ENCODE measurements at regions not wholly inside any gene's neighbourhood (a gene's known extent, or its start where the extent isn't known, plus 50 kb on each side); places are given as distances from the start of the nearest gene placed in this dataset.
"Not testable (repeated sequence)": the region's sequence is repeated elsewhere in the genome, so short reads cannot be mapped to it uniquely, and the experiment has no call there.

- DNase-seq (ENCODE audit: low spot score): no peak
These were observed 428.5 kb upstream of the TMPRSS15 start for GRCh38 chr21:18831942-18832676.

GRCh38 chr21:18832950-18833349 lies 429.4 kb upstream of the TMPRSS15 start:
- no peak for DNase-seq (ENCODE audit: low spot score)

GRCh38 chr21:18834121-18834520 lies 430.5 kb upstream of the TMPRSS15 start:
- DNase-seq (ENCODE audit: low spot score): not testable (repeated sequence)

- no peak for DNase-seq (ENCODE audit: low spot score)
These were observed 436.7 kb upstream of the TMPRSS15 start for GRCh38 chr21:18840239-18840638.

GRCh38 chr21:18857606-18858005 lies 454.0 kb upstream of the TMPRSS15 start:
- DNase-seq (ENCODE audit: low spot score): not testable (repeated sequence)

GRCh38 chr21:18869104-18869503 lies 465.5 kb upstream of the TMPRSS15 start:
- DNase-seq (ENCODE audit: low spot score): no peak

GRCh38 chr21:18877917-18878316 lies 474.3 kb upstream of the TMPRSS15 start:
- DNase-seq (ENCODE audit: low spot score): no peak

GRCh38 chr21:18887922-18888602 lies 484.5 kb upstream of the TMPRSS15 start:
- no peak for DNase-seq (ENCODE audit: low spot score)

- no peak for DNase-seq (ENCODE audit: low spot score)
These were observed 489.8 kb upstream of the TMPRSS15 start for GRCh38 chr21:18893406-18893805.

- DNase-seq (ENCODE audit: low spot score): no peak
These were observed 490.8 kb upstream of the TMPRSS15 start for GRCh38 chr21:18894387-18894786.

- no peak for DNase-seq (ENCODE audit: low spot score)
These were observed 495.7 kb upstream of the TMPRSS15 start for GRCh38 chr21:18899261-18899660.

GRCh38 chr21:18902660-18903059 lies 499.1 kb upstream of the TMPRSS15 start:
- DNase-seq (ENCODE audit: low spot score): no peak

GRCh38 chr21:18907076-18907475 lies 503.5 kb upstream of the TMPRSS15 start:
- no peak for DNase-seq (ENCODE audit: low spot score)

GRCh38 chr21:18908641-18909040 lies 505.1 kb upstream of the TMPRSS15 start:
- DNase-seq (ENCODE audit: low spot score): no peak

GRCh38 chr21:18913914-18914313 lies 510.3 kb upstream of the TMPRSS15 start:
- no peak for DNase-seq (ENCODE audit: low spot score)

- DNase-seq (ENCODE audit: low spot score): no peak
These were observed 511.0 kb upstream of the TMPRSS15 start for GRCh38 chr21:18914570-18914969.

- no peak for DNase-seq (ENCODE audit: low spot score)
These were observed 514.0 kb upstream of the TMPRSS15 start for GRCh38 chr21:18917622-18918021.

GRCh38 chr21:18931237-18931636 lies 527.7 kb upstream of the TMPRSS15 start:
- DNase-seq (ENCODE audit: low spot score): no peak

GRCh38 chr21:18937337-18937736 lies 533.8 kb upstream of the TMPRSS15 start:
- DNase-seq (ENCODE audit: low spot score): no peak

- DNase-seq (ENCODE audit: low spot score): no peak
These were observed 537.2 kb upstream of the TMPRSS15 start for GRCh38 chr21:18940791-18941190.

- no peak for DNase-seq (ENCODE audit: low spot score)
These were observed 546.6 kb upstream of the TMPRSS15 start for GRCh38 chr21:18950045-18950740.

GRCh38 chr21:18951271-18952038 lies 547.9 kb upstream of the TMPRSS15 start:
- peak; percentile 5 for DNase-seq (ENCODE audit: low spot score)

Data from HuH-7 (cell line).